ENCODE measurements at regions not wholly inside any gene's neighbourhood (a gene's known extent, or its start where the extent isn't known, plus 50 kb on each side); places are given as distances from the start of the nearest gene placed in this dataset.
A peak's percentile ranks its signal among the peaks of the same experiment; 100 is the strongest.

GRCh38 chr6:11284996-11285395, 52.5 kb upstream of the NEDD9 start:
- no peak for TF ChIP-seq CTCF (IDR thresholded peaks at IDR 0.05)
- H3K36me3 Mint-ChIP-seq (ENCODE audit: low read depth), result peaks cover 22% of the 10 kb centered on the region
- H3K4me3 Mint-ChIP-seq, result no peak overlapping the region
- intact Hi-C loops (cut with micrococcal nuclease), result no loop called here
- ChIA-PET POLR2A (no interaction called here), CTCF (interaction anchor here (1.1 kb wide), 1 partner anchor 212 kb away, joined by 3 read pairs; no protein-coding TSS in a partner anchor)
- peaks cover 2% of the 10 kb centered on the region for H3K9me3 Mint-ChIP-seq
- H3K27me3 Mint-ChIP-seq, result no peaks in the 10 kb centered on the region
- H3K27ac Mint-ChIP-seq, result peak overlapping the region; percentile 62
- peaks cover 5% of the 10 kb centered on the region for H3K4me1 Mint-ChIP-seq (ENCODE audit: low read depth)
- DNase-seq (no peak), ATAC-seq (no peak)

- DNase-seq (no peak), ATAC-seq (no peak)
- Mint-ChIP-seq H3K4me1 (ENCODE audit: low read depth) (peaks cover 11% of the 10 kb centered on the region), H3K4me3 (no peak overlapping the region), H3K27ac (no peak overlapping the region), H3K9me3 (peaks cover 2% of the 10 kb centered on the region), H3K36me3 (ENCODE audit: low read depth) (peaks cover 22% of the 10 kb centered on the region), H3K27me3 (no peaks in the 10 kb centered on the region)
- POLR2A ChIA-PET, result no interaction called here
- no peak for TF ChIP-seq CTCF (IDR thresholded peaks at IDR 0.05)
- intact Hi-C loops (cut with micrococcal nuclease), result no loop called here
- CTCF ChIA-PET, result no interaction called here
These were observed 51.2 kb upstream of the NEDD9 start for GRCh38 chr6:11283629-11284028.

GRCh38 chr6:11282875-11283274, 50.4 kb upstream of the NEDD9 start:
- DNase-seq, result no peak
- intact Hi-C loops (cut with micrococcal nuclease), result no loop called here
- H3K9me3 Mint-ChIP-seq, result peaks cover 2% of the 10 kb centered on the region
- ATAC-seq, result no peak
- peaks cover 18% of the 10 kb centered on the region for H3K4me1 Mint-ChIP-seq (ENCODE audit: low read depth)
- no peak overlapping the region for H3K27ac Mint-ChIP-seq
- H3K4me3 Mint-ChIP-seq, result no peak overlapping the region
- H3K36me3 Mint-ChIP-seq (ENCODE audit: low read depth), result peaks cover 17% of the 10 kb centered on the region
- no peaks in the 10 kb centered on the region for H3K27me3 Mint-ChIP-seq
- no peak for TF ChIP-seq CTCF (IDR thresholded peaks at IDR 0.05)
- CTCF ChIA-PET, result no interaction called here
- POLR2A ChIA-PET, result interaction anchor here (0.6 kb wide), 1 partner anchor 968 kb away, joined by 3 read pairs; no protein-coding TSS in a partner anchor

Measured in activated CD8-positive, alpha-beta T cell treated with anti-CD3 and anti-CD28 coated beads for 36 hours (primary cell).